Neuronal stem cell (in vitro differentiated cells): ENCODE measurements at regions not wholly inside any gene's neighbourhood (a gene's known extent, or its start where the extent isn't known, plus 50 kb on each side); places are given as distances from the start of the nearest gene placed in this dataset.

Experiments used
- DNase-seq: peaks from one replicate; pipeline ENCODE4 v3.0.0-alpha.2; 2013; ENCODE audit warnings: low spot score
- H2AFZ ChIP-seq: one replicate; pipeline ENCODE4 v1.6.1; 2013; ENCODE audit warnings: mild to moderate bottlenecking, low read length, inconsistent platforms
- H2AK5ac ChIP-seq: 2 replicates; pipeline ENCODE4 v1.6.1; 2013; ENCODE audit warnings: low read depth, mild to moderate bottlenecking, inconsistent platforms, low read length, moderate library complexity, mixed read lengths
- H2BK120ac ChIP-seq: 2 replicates; pipeline ENCODE4 v1.6.1; 2013; ENCODE audit warnings: low read depth, mild to moderate bottlenecking, inconsistent platforms, low read length, moderate library complexity, mixed read lengths
- H2BK12ac ChIP-seq: one replicate; pipeline ENCODE4 v1.6.1; 2013; ENCODE audit warnings: low read length, inconsistent platforms
- H2BK15ac ChIP-seq: 2 replicates; pipeline ENCODE4 v1.6.1; 2013; ENCODE audit warnings: mild to moderate bottlenecking, low read length, inconsistent platforms, mixed read lengths
- H2BK5ac ChIP-seq: one replicate; pipeline ENCODE4 v1.6.1; 2013; ENCODE audit warnings: inconsistent platforms, mild to moderate bottlenecking, low read length, moderate library complexity
- H3K14ac ChIP-seq: one replicate; pipeline ENCODE4 v1.6.1; 2013; ENCODE audit warnings: low read length, inconsistent platforms
- H3K18ac ChIP-seq: 2 replicates; pipeline ENCODE4 v1.6.1; 2013; ENCODE audit warnings: low read length, inconsistent platforms
- H3K23ac ChIP-seq: 2 replicates; pipeline ENCODE4 v1.6.1; 2013; ENCODE audit warnings: low read depth, mild to moderate bottlenecking, mixed read lengths, low read length, inconsistent platforms; ENCODE audit not compliant: poor library complexity
- H3K27ac ChIP-seq: replicated peaks from 3 replicates; pipeline ENCODE4 v1.5.1; 2013; ENCODE audit warnings: low read length, inconsistent platforms
- H3K27me3 ChIP-seq, 3 experiments: 2 replicates each; pipeline ENCODE4 v1.6.1; 2013; ENCODE audit warnings: low read length in 3 of 3, mild to moderate bottlenecking in 2 of 3, inconsistent platforms in 1 of 3, low read depth in 1 of 3, mixed read lengths in 1 of 3, moderate library complexity in 1 of 3; ENCODE audit not compliant: control insufficient read depth in 3 of 3, insufficient read depth in 3 of 3
- H3K36me3 ChIP-seq, 2 donors: replicated peaks in 1 of 2; 2 replicates each; pipeline ENCODE4 v1.6.1; 2013; ENCODE audit warnings: low read length in 2 of 2; ENCODE audit not compliant: control insufficient read depth in 2 of 2, insufficient read depth in 2 of 2
- H3K4ac ChIP-seq: 2 replicates; pipeline ENCODE4 v1.6.1; 2013; ENCODE audit warnings: inconsistent platforms, mild to moderate bottlenecking, low read length, moderate library complexity
- H3K4me1 ChIP-seq, 2 donors: 1 replicate in 1 of 2; 2 replicates in 1 of 2; pipeline ENCODE4 v1.6.1; 2013; ENCODE audit warnings: low read length in 2 of 2, low read depth in 1 of 2; ENCODE audit not compliant: control insufficient read depth in 2 of 2, insufficient read depth in 1 of 2
- H3K4me2 ChIP-seq: one replicate; pipeline ENCODE4 v1.6.1; 2013; ENCODE audit warnings: mild to moderate bottlenecking, low read length, inconsistent platforms; ENCODE audit not compliant: insufficient read depth, poor library complexity, severe bottlenecking
- H3K4me3 ChIP-seq, 2 donors: 2 replicates each; pipeline ENCODE4 v1.5.1; 2013; ENCODE audit warnings: low read length in 2 of 2, mild to moderate bottlenecking in 2 of 2, inconsistent platforms in 1 of 2, moderate library complexity in 1 of 2
- H3K79me1 ChIP-seq: one replicate; pipeline ENCODE4 v1.6.1; 2013; ENCODE audit warnings: low read depth, mild to moderate bottlenecking, inconsistent platforms, low read length, moderate library complexity
- H3K9ac ChIP-seq: one replicate; pipeline ENCODE4 v1.6.1; 2013; ENCODE audit warnings: mild to moderate bottlenecking, low read depth, low read length, inconsistent platforms; ENCODE audit not compliant: poor library complexity
- H3K9me3 ChIP-seq, 2 donors: replicated peaks in 1 of 2; 2 replicates each; pipeline versions ENCODE3 to v1.6.1; 2013; ENCODE audit warnings: low read length in 2 of 2, mild to moderate bottlenecking in 2 of 2, inconsistent platforms in 1 of 2, low read depth in 1 of 2, mixed read lengths in 1 of 2, moderate library complexity in 1 of 2; ENCODE audit not compliant: control insufficient read depth in 2 of 2, insufficient read depth in 1 of 2
- H4K8ac ChIP-seq: one replicate; pipeline ENCODE4 v1.6.1; 2013; ENCODE audit warnings: low read depth, mild to moderate bottlenecking, inconsistent platforms, low read length, moderate library complexity
- H4K91ac ChIP-seq: one replicate; pipeline ENCODE4 v1.6.1; 2013; ENCODE audit warnings: low read length, low read depth, mild to moderate bottlenecking, inconsistent platforms; ENCODE audit not compliant: poor library complexity
- WGBS, 2 donors: extraction: QIAGEN DNeasy Blood & Tissue Kit; methylation state at CpG; one replicate each; pipeline ENCODE4 v1.1.7; 2013; ENCODE audit warnings: missing lambda C conversion rate in 2 of 2, mixed read lengths in 1 of 2; ENCODE audit not compliant: insufficient read length in 2 of 2, insufficient replicate concordance in 1 of 2; ENCODE audit errors: extremely low coverage in 2 of 2; 5-methylcytosine and 5-hydroxymethylcytosine counted together

GRCh38 chr6:78489874-78490273 lies 377.5 kb upstream of the IRAK1BP1 start:
- Histone ChIP-seq H2AFZ (no peak overlapping the region), H2BK120ac (no peak overlapping the region), H4K8ac (no peak overlapping the region), H3K4ac (no peak overlapping the region), H3K27ac (no peak overlapping the region), H2BK5ac (no peak overlapping the region), H3K4me1 (peaks cover 0 to 2% of the 10 kb centered on the region in 2 donors), H3K4me2 (no peak overlapping the region), H3K23ac (no peak overlapping the region), H3K4me3 (no peak overlapping the region), H2BK12ac (no peak overlapping the region), H3K27me3 (no peaks in the 10 kb centered on the region), H2BK15ac (no peak overlapping the region), H4K91ac (no peak overlapping the region), H3K9ac (no peak overlapping the region), H3K79me1 (no peaks in the 10 kb centered on the region), H3K36me3 (no peaks in the 10 kb centered on the region), H2AK5ac (no peak overlapping the region), H3K18ac (no peak overlapping the region), H3K14ac (no peak overlapping the region), H3K9me3 (no peaks in the 10 kb centered on the region)
- DNase-seq, result no peak
- WGBS, 2 donors, result no CpG with 5 or more reads among the region's 1 CpG

GRCh38 chr6:78492351-78493017 lies 374.9 kb upstream of the IRAK1BP1 start:
- H3K23ac ChIP-seq, result no peak overlapping the region
- DNase-seq, result no peak
- no peak overlapping the region for H4K91ac ChIP-seq
- no peaks in the 10 kb centered on the region for H3K79me1 ChIP-seq
- no peak overlapping the region for H2BK12ac ChIP-seq
- H2AK5ac ChIP-seq, result no peak overlapping the region
- H4K8ac ChIP-seq, result no peak overlapping the region
- WGBS, 2 donors, result no CpG with 5 or more reads among the region's 4 CpGs
- H3K9ac ChIP-seq, result no peak overlapping the region
- H3K4me3 ChIP-seq, result no peak overlapping the region
- no peak overlapping the region for H3K18ac ChIP-seq
- H2AFZ ChIP-seq, result no peak overlapping the region
- H3K36me3 ChIP-seq, result no peaks in the 10 kb centered on the region
- no peak overlapping the region for H3K4ac ChIP-seq
- H3K9me3 ChIP-seq, result no peaks in the 10 kb centered on the region
- H2BK15ac ChIP-seq, result no peak overlapping the region
- H3K14ac ChIP-seq, result no peak overlapping the region
- H3K4me2 ChIP-seq, result no peak overlapping the region
- H2BK5ac ChIP-seq, result no peak overlapping the region
- H3K27me3 ChIP-seq, result no peaks in the 10 kb centered on the region
- peaks cover 0 to 2% of the 10 kb centered on the region in 2 donors for H3K4me1 ChIP-seq
- H2BK120ac ChIP-seq, result no peak overlapping the region
- no peak overlapping the region for H3K27ac ChIP-seq

- no peak overlapping the region for H3K18ac ChIP-seq
- H2BK120ac ChIP-seq, result no peak overlapping the region
- H3K4me2 ChIP-seq, result no peak overlapping the region
- H3K27ac ChIP-seq, result no peak overlapping the region
- WGBS, 2 donors, result no CpG with 5 or more reads among the region's 3 CpGs
- H3K36me3 ChIP-seq, result no peaks in the 10 kb centered on the region
- no peak overlapping the region for H3K4ac ChIP-seq
- no peak overlapping the region for H2BK15ac ChIP-seq
- no peak overlapping the region for H2BK5ac ChIP-seq
- no peaks in the 10 kb centered on the region for H3K79me1 ChIP-seq
- H2BK12ac ChIP-seq, result no peak overlapping the region
- H3K27me3 ChIP-seq, result no peaks in the 10 kb centered on the region
- peaks cover 0 to 4% of the 10 kb centered on the region in 2 donors for H3K4me1 ChIP-seq
- no peak overlapping the region for H3K9ac ChIP-seq
- no peak overlapping the region for H3K23ac ChIP-seq
- no peak overlapping the region for H3K4me3 ChIP-seq
- no peak overlapping the region for H2AFZ ChIP-seq
- DNase-seq, result no peak
- H3K9me3 ChIP-seq, result no peaks in the 10 kb centered on the region
- H2AK5ac ChIP-seq, result no peak overlapping the region
- H4K91ac ChIP-seq, result no peak overlapping the region
- no peak overlapping the region for H3K14ac ChIP-seq
- H4K8ac ChIP-seq, result no peak overlapping the region
These were observed 366.9 kb upstream of the IRAK1BP1 start for GRCh38 chr6:78500299-78501089.

- no CpG with 5 or more reads among the region's 2 CpGs for WGBS, 2 donors
- Histone ChIP-seq H2BK5ac (no peak overlapping the region), H2AK5ac (no peak overlapping the region), H3K4me2 (no peak overlapping the region), H3K36me3 (no peaks in the 10 kb centered on the region), H2AFZ (no peak overlapping the region), H3K9ac (no peak overlapping the region), H3K4me3 (no peak overlapping the region), H3K27me3 (no peaks in the 10 kb centered on the region), H3K18ac (no peak overlapping the region), H3K9me3 (peaks cover 0 to under 1% of the 10 kb centered on the region in 2 donors), H2BK12ac (no peak overlapping the region), H3K79me1 (no peaks in the 10 kb centered on the region), H3K14ac (no peak overlapping the region), H2BK120ac (no peak overlapping the region), H3K4ac (no peak overlapping the region), H3K27ac (no peak overlapping the region), H3K4me1 (peaks cover 0 to 4% of the 10 kb centered on the region in 2 donors), H2BK15ac (no peak overlapping the region), H4K91ac (no peak overlapping the region), H3K23ac (no peak overlapping the region), H4K8ac (no peak overlapping the region)
- no peak for DNase-seq
These were observed 364.9 kb upstream of the IRAK1BP1 start for GRCh38 chr6:78502386-78502887.
